HEK293T (cell line): ENCODE measurements at regions not wholly inside any gene's neighbourhood (a gene's known extent, or its start where the extent isn't known, plus 50 kb on each side); places are given as distances from the start of the nearest gene placed in this dataset.

Experiments
- CTCF ChIA-PET: fragments of 350-600 bp; formaldehyde crosslinking; extraction: SDS; loops from one replicate; lab custom pipeline; 2021; ENCODE audit warnings: antibody characterized with exemption, inconsistent platforms; lab: Yijun Ruan, JAX
- POLR2A ChIA-PET: fragments of 350-600 bp; formaldehyde crosslinking; extraction: SDS; loops from one replicate; lab custom pipeline; 2020; ENCODE audit warnings: antibody characterized with exemption, inconsistent platforms; lab: Yijun Ruan, JAX
- DNase-seq: peaks from one replicate; pipeline ENCODE4 v3.0.0; 2012; ENCODE audit warnings: mixed read lengths; ENCODE audit errors: extremely low spot score
- ARNT ChIP-seq: fragments of 450-650 bp; IDR thresholded peaks from 2 replicates; pipeline ENCODE4 v1.6.1; 2017; ENCODE audit warnings: mild to moderate bottlenecking
- BHLHE40 ChIP-seq: fragments of 450-650 bp; IDR thresholded peaks from 2 replicates; pipeline ENCODE4 v1.6.1; 2016; ENCODE audit warnings: mild to moderate bottlenecking, moderate library complexity, borderline replicate concordance
- CTBP1 ChIP-seq: fragments of 450-650 bp; IDR thresholded peaks from 2 replicates; pipeline ENCODE4 v1.6.1; 2016; ENCODE audit warnings: borderline replicate concordance
- ELF4 ChIP-seq: fragments of 450-650 bp; IDR thresholded peaks from 2 replicates; pipeline ENCODE4 v1.6.1; 2017; ENCODE audit warnings: antibody characterized with exemption
- FOXA1 ChIP-seq: fragments of 450-650 bp; IDR thresholded peaks from 2 replicates; pipeline ENCODE4 v1.6.1; 2016; ENCODE audit warnings: mild to moderate bottlenecking
- FOXK2 ChIP-seq: fragments of 450-650 bp; IDR thresholded peaks from 2 replicates; pipeline ENCODE4 v1.6.1; 2016; ENCODE audit warnings: mild to moderate bottlenecking
- FOXM1 ChIP-seq: fragments of 450-650 bp; IDR thresholded peaks from 2 replicates; pipeline ENCODE4 v1.6.1; 2017; ENCODE audit warnings: mild to moderate bottlenecking, borderline replicate concordance
- HDGF ChIP-seq: fragments of 450-650 bp; IDR thresholded peaks from 2 replicates; pipeline ENCODE4 v1.6.1; 2017; ENCODE audit warnings: antibody characterized with exemption, borderline replicate concordance
- L3MBTL2 ChIP-seq: fragments of 450-650 bp; conservative IDR thresholded peaks from 2 replicates; pipeline ENCODE4 v1.6.1; 2016; ENCODE audit warnings: mild to moderate bottlenecking
- LEF1 ChIP-seq: fragments of 450-650 bp; IDR thresholded peaks from 2 replicates; pipeline ENCODE4 v1.6.1; 2017; ENCODE audit warnings: mild to moderate bottlenecking, borderline replicate concordance
- NFRKB ChIP-seq: fragments of 450-650 bp; IDR thresholded peaks from 2 replicates; pipeline ENCODE4 v1.6.1; 2016; ENCODE audit warnings: mild to moderate bottlenecking, moderate library complexity
- PKNOX1 ChIP-seq: fragments of 450-650 bp; IDR thresholded peaks from 2 replicates; pipeline ENCODE4 v1.6.1; 2016
- SP1 ChIP-seq: fragments of 450-650 bp; IDR thresholded peaks from 2 replicates; pipeline ENCODE4 v1.6.1; 2017
- SUZ12 ChIP-seq: fragments of 450-650 bp; IDR thresholded peaks from 2 replicates; pipeline ENCODE4 v1.6.1; 2016; ENCODE audit warnings: mild to moderate bottlenecking
- TARDBP ChIP-seq: fragments of 450-650 bp; IDR thresholded peaks from 2 replicates; pipeline ENCODE4 v1.6.1; 2016
- ZNF384 ChIP-seq: fragments of 450-650 bp; IDR thresholded peaks from 2 replicates; pipeline ENCODE4 v1.6.1; 2016

- POLR2A ChIA-PET: no interaction called here
Measured at GRCh38 chr3:106570426-106570825, 701.6 kb upstream of the CBLB start.

GRCh38 chr3:106573605-106574004 lies 704.8 kb upstream of the CBLB start:
- ChIA-PET POLR2A (no interaction called here), CTCF (no interaction called here)
- no peak for DNase-seq
- TF ChIP-seq ELF4: no peak
- no peak for TF ChIP-seq FOXA1
- TF ChIP-seq ZNF384: no peak
- TF ChIP-seq NFRKB: no peak
- no peak for TF ChIP-seq CTBP1

More at GRCh38 chr3:106570426-106570825, 701.6 kb upstream of the CBLB start:
- TF ChIP-seq FOXA1: no peak
- no peak for TF ChIP-seq L3MBTL2
- no peak for TF ChIP-seq TARDBP
- TF ChIP-seq PKNOX1: no peak
- TF ChIP-seq CTBP1: no peak
- TF ChIP-seq FOXM1: no peak
- TF ChIP-seq HDGF: no peak
- TF ChIP-seq FOXK2: no peak
- TF ChIP-seq SUZ12: no peak
- no peak for TF ChIP-seq NFRKB
- no peak for TF ChIP-seq BHLHE40
- no peak for TF ChIP-seq ARNT
- no peak for TF ChIP-seq SP1
- no peak for TF ChIP-seq LEF1
- no peak for TF ChIP-seq ZNF384
- TF ChIP-seq ELF4: no peak
- DNase-seq: no peak
- CTCF ChIA-PET: no interaction called here

DNA sequence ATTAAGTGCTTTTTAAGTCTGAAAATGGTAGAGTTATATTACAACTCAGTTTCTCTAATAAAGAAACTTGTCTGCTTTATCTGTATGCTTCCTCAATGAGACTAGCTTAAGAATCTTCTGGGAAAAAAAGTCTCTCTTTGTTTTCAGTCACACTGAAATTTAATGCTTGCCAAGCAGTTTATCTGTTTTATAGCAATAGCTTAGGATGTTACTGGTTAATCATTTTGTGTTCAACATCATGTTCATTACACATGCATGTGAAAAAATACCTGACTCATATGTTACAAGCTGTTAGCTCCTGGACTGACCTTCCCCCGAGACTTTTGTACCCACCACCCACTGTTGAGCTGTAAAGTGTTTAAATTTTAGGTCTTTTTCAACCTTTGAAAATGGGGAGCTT lies 706.2 kb upstream of the CBLB start:
- ChIA-PET CTCF (no interaction called here), POLR2A (no interaction called here)
- no peak for TF ChIP-seq L3MBTL2
- no peak for TF ChIP-seq FOXA1
- no peak for TF ChIP-seq FOXK2
- no peak for TF ChIP-seq HDGF
- TF ChIP-seq ZNF384: no peak
- no peak for TF ChIP-seq NFRKB
- no peak for TF ChIP-seq BHLHE40
- TF ChIP-seq FOXM1: no peak
- TF ChIP-seq CTBP1: no peak
- no peak for TF ChIP-seq SP1
- no peak for TF ChIP-seq TARDBP
- TF ChIP-seq ELF4: no peak
- no peak for TF ChIP-seq PKNOX1
- TF ChIP-seq SUZ12: no peak
- no peak for TF ChIP-seq ARNT
- no peak for TF ChIP-seq LEF1
- no peak for DNase-seq

DNA sequence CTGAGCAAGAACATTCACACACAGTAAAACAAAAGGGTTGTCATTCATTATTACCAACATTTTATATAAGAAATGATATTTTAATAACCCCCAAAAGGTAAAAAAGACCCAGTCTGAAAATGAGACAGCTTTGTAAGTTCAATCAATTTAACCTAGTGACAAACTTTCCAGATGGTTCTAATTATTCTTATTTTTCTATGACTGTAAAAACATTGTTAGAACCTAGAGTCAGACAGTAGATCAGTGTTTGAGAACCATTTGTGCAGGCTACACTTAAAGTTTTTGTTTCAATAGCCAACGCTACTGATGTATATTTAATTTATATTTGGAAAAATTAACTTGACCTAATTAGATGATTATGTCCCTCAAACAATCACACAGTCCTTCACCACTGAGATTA lies 708.4 kb upstream of the CBLB start:
- no peak for DNase-seq
- ChIA-PET POLR2A (no interaction called here), CTCF (no interaction called here)
- TF ChIP-seq NFRKB: no peak
- no peak for TF ChIP-seq ARNT
- no peak for TF ChIP-seq BHLHE40
- TF ChIP-seq ZNF384: no peak
- TF ChIP-seq LEF1: no peak

GRCh38 chr3:106578911-106579310 lies 710.1 kb upstream of the CBLB start:
- no peak for DNase-seq
- TF ChIP-seq NFRKB (no peak), BHLHE40 (no peak), HDGF (no peak), LEF1 (no peak), FOXK2 (no peak), ARNT (no peak), TARDBP (no peak), SP1 (no peak), ELF4 (no peak), L3MBTL2 (no peak), ZNF384 (no peak), PKNOX1 (no peak), CTBP1 (no peak), FOXA1 (no peak), FOXM1 (no peak), SUZ12 (no peak)
- ChIA-PET CTCF (no interaction called here), POLR2A (no interaction called here)

DNA sequence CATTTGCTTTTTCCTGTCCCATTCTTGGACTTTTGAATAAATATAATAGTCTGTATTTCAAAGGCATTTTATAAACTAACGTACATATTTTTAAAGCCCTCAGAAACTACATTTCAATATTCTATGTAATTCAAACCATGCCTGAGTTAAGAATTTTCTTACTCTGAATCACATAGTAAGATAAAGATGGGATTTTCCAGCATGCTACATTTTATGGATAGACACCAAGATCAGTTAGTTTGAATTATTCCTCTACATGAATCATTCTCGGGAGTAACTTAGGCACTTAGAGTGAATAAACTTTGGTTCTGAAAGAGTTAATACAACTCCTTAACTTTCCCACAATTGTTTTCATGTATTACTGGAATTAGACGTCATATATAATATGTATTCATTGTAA lies 713.3 kb upstream of the CBLB start:
- ChIA-PET POLR2A (no interaction called here), CTCF (no interaction called here)

More for the DNA sequence above, 713.3 kb upstream of the CBLB start:
- DNase-seq: no peak
- no peak for TF ChIP-seq FOXA1
- TF ChIP-seq SP1: no peak
- TF ChIP-seq NFRKB: no peak
- TF ChIP-seq ARNT: no peak
- no peak for TF ChIP-seq SUZ12
- no peak for TF ChIP-seq CTBP1
- TF ChIP-seq BHLHE40: no peak
- TF ChIP-seq ELF4: no peak
- TF ChIP-seq HDGF: no peak
- no peak for TF ChIP-seq FOXM1
- TF ChIP-seq TARDBP: no peak
